Neural cell (in vitro differentiated cells): ENCODE measurements at regions not wholly inside any gene's neighbourhood (a gene's known extent, or its start where the extent isn't known, plus 50 kb on each side); places are given as distances from the start of the nearest gene placed in this dataset.

Experiments
- EP300 ChIP-seq: fragments of 450-650 bp; conservative IDR thresholded peaks from 2 replicates; pipeline ENCODE4 v1.6.1; 2014; ENCODE audit warnings: antibody characterized with exemption, mild to moderate bottlenecking, moderate library complexity; ENCODE audit not compliant: poor library complexity, severe bottlenecking
- EZH2 ChIP-seq: fragments of 200-600, 300-800 bp; shearing (Covaris generic), sonication (generic); IDR thresholded peaks from 2 replicates; pipeline ENCODE4 v1.6.1; 2014; ENCODE audit warnings: antibody characterized with exemption, low read length, borderline replicate concordance, mild to moderate bottlenecking; ENCODE audit not compliant: insufficient read depth, poor library complexity, severe bottlenecking
- POLR2AphosphoS5 ChIP-seq: IDR thresholded peaks from 2 replicates; pipeline ENCODE4 v1.6.1; 2012
- RAD21 ChIP-seq: fragments of 450-650 bp; conservative IDR thresholded peaks from 2 replicates; pipeline ENCODE4 v1.6.1; 2014; ENCODE audit warnings: antibody characterized with exemption, mild to moderate bottlenecking, moderate library complexity
- SMC3 ChIP-seq: fragments of 450-650 bp; conservative IDR thresholded peaks from 2 replicates; pipeline ENCODE4 v1.6.1; 2014; ENCODE audit warnings: antibody characterized with exemption, mild to moderate bottlenecking, moderate library complexity; ENCODE audit not compliant: poor library complexity
- TF ChIP-seq, protein P1 (sequence below): fragments of 450-650 bp; IDR thresholded peaks from 2 replicates; pipeline ENCODE4 v1.5.1; 2014; ENCODE audit warnings: antibody characterized with exemption, mild to moderate bottlenecking, moderate library complexity; ENCODE audit not compliant: poor library complexity, severe bottlenecking
- TF ChIP-seq, protein P2 (sequence below): IDR thresholded peaks from 2 replicates; pipeline ENCODE4 v1.6.1; 2012; ENCODE audit warnings: borderline replicate concordance

DNA sequence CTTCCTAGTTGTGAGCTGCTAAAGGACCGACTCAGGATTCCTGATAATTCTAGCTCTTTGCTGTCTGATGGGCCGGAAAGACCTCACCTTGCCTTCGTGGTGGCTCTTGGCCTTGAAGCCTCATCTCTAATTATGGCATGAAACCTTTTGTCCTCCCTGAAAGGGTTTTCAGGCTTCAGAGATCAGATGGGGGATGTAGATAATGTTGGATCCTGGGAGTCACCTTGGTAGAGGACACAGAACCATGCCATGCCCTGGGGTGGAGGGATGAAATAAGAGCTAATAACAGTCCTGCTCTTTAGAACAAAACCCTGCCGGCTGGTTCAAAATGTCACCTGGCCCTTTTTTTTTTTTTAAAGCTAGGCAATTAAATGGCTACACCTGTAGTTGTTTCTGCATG lies 50.8 kb upstream of the SYN2 start:
- TF ChIP-seq, protein P1, sequence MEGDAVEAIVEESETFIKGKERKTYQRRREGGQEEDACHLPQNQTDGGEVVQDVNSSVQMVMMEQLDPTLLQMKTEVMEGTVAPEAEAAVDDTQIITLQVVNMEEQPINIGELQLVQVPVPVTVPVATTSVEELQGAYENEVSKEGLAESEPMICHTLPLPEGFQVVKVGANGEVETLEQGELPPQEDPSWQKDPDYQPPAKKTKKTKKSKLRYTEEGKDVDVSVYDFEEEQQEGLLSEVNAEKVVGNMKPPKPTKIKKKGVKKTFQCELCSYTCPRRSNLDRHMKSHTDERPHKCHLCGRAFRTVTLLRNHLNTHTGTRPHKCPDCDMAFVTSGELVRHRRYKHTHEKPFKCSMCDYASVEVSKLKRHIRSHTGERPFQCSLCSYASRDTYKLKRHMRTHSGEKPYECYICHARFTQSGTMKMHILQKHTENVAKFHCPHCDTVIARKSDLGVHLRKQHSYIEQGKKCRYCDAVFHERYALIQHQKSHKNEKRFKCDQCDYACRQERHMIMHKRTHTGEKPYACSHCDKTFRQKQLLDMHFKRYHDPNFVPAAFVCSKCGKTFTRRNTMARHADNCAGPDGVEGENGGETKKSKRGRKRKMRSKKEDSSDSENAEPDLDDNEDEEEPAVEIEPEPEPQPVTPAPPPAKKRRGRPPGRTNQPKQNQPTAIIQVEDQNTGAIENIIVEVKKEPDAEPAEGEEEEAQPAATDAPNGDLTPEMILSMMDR: no peak
- TF ChIP-seq POLR2AphosphoS5 (no peak), EP300 (no peak), EZH2 (no peak), RAD21 (no peak), SMC3 (no peak)
- TF ChIP-seq, protein P2, sequence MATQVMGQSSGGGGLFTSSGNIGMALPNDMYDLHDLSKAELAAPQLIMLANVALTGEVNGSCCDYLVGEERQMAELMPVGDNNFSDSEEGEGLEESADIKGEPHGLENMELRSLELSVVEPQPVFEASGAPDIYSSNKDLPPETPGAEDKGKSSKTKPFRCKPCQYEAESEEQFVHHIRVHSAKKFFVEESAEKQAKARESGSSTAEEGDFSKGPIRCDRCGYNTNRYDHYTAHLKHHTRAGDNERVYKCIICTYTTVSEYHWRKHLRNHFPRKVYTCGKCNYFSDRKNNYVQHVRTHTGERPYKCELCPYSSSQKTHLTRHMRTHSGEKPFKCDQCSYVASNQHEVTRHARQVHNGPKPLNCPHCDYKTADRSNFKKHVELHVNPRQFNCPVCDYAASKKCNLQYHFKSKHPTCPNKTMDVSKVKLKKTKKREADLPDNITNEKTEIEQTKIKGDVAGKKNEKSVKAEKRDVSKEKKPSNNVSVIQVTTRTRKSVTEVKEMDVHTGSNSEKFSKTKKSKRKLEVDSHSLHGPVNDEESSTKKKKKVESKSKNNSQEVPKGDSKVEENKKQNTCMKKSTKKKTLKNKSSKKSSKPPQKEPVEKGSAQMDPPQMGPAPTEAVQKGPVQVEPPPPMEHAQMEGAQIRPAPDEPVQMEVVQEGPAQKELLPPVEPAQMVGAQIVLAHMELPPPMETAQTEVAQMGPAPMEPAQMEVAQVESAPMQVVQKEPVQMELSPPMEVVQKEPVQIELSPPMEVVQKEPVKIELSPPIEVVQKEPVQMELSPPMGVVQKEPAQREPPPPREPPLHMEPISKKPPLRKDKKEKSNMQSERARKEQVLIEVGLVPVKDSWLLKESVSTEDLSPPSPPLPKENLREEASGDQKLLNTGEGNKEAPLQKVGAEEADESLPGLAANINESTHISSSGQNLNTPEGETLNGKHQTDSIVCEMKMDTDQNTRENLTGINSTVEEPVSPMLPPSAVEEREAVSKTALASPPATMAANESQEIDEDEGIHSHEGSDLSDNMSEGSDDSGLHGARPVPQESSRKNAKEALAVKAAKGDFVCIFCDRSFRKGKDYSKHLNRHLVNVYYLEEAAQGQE: no peak
